ENCODE measurements at regions not wholly inside any gene's neighbourhood (a gene's known extent, or its start where the extent isn't known, plus 50 kb on each side); places are given as distances from the start of the nearest gene placed in this dataset.

DNA sequence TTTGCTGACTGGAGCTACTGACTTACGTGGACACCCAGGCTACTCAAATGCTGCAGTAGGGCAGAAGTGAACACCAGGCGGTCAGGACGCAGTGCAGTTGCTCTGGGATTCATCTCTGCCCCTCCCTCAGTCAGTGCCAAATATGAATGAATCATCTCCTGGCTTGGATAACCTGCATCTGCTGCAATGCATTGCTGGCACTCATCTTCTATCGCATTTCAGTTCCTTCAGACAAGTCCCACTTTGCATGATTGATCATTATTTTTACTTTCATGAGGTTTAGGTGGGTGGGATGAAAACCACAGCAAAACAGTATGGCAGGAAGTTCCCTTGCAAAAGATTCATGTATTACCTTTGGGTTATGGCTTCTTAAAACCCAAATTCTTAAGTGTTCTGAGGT is 224.6 kb upstream of the NRP1 start:
- TF ChIP-seq POLR2A (IDR thresholded peaks at IDR 0.05): no peak
- TF ChIP-seq, protein P1, sequence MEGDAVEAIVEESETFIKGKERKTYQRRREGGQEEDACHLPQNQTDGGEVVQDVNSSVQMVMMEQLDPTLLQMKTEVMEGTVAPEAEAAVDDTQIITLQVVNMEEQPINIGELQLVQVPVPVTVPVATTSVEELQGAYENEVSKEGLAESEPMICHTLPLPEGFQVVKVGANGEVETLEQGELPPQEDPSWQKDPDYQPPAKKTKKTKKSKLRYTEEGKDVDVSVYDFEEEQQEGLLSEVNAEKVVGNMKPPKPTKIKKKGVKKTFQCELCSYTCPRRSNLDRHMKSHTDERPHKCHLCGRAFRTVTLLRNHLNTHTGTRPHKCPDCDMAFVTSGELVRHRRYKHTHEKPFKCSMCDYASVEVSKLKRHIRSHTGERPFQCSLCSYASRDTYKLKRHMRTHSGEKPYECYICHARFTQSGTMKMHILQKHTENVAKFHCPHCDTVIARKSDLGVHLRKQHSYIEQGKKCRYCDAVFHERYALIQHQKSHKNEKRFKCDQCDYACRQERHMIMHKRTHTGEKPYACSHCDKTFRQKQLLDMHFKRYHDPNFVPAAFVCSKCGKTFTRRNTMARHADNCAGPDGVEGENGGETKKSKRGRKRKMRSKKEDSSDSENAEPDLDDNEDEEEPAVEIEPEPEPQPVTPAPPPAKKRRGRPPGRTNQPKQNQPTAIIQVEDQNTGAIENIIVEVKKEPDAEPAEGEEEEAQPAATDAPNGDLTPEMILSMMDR (IDR thresholded peaks at IDR 0.05): no peak

Data from right lobe of liver (tissue), 4 donors.